Right kidney (tissue), 1 donor: ENCODE measurements at regions not wholly inside any gene's neighbourhood (a gene's known extent, or its start where the extent isn't known, plus 50 kb on each side); places are given as distances from the start of the nearest gene placed in this dataset.
A peak's percentile ranks its signal among the peaks of the same experiment; 100 is the strongest.

Experiments
- DNase-seq: peaks from one replicate; pipeline ENCODE4 v3.0.0-alpha.2; 2016

- DNase-seq = no peak
Measured at GRCh38 chr5:38207343-38207742, 51.0 kb upstream of the EGFLAM start.

GRCh38 chr5:38202741-38203140 lies 55.6 kb upstream of the EGFLAM start:
- DNase-seq = no peak

- no peak for DNase-seq
Measured at GRCh38 chr5:38200872-38201557, 57.3 kb upstream of the EGFLAM start.

- DNase-seq = no peak
Measured at GRCh38 chr5:38197118-38197517, 61.2 kb upstream of the EGFLAM start.

- peak; percentile 55 for DNase-seq
Measured at GRCh38 chr5:38193015-38193581, 65.3 kb upstream of the EGFLAM start.

- no peak for DNase-seq
Measured at GRCh38 chr5:38191693-38192092, 66.7 kb upstream of the EGFLAM start.

GRCh38 chr5:38190111-38190510 lies 68.2 kb upstream of the EGFLAM start:
- no peak for DNase-seq

GRCh38 chr5:38189081-38189504 lies 69.3 kb upstream of the EGFLAM start:
- peak; percentile 57 for DNase-seq

- no peak for DNase-seq
Measured at GRCh38 chr5:38188591-38188990, 69.8 kb upstream of the EGFLAM start.

- DNase-seq = no peak
Measured at GRCh38 chr5:38187532-38187931, 70.8 kb upstream of the EGFLAM start.

GRCh38 chr5:38184627-38185026 lies 73.7 kb upstream of the EGFLAM start:
- DNase-seq = no peak

GRCh38 chr5:38182991-38183390 lies 75.4 kb upstream of the EGFLAM start:
- no peak for DNase-seq

- no peak for DNase-seq
Measured at GRCh38 chr5:38168029-38168428, 90.3 kb upstream of the EGFLAM start.

- peak; percentile 9 for DNase-seq
Measured at GRCh38 chr5:38167562-38167996, 90.8 kb upstream of the EGFLAM start.

GRCh38 chr5:38166832-38167231 lies 91.5 kb upstream of the EGFLAM start:
- no peak for DNase-seq

GRCh38 chr5:38165435-38165834 lies 92.9 kb upstream of the EGFLAM start:
- no peak for DNase-seq

GRCh38 chr5:38164776-38165399 lies 93.5 kb upstream of the EGFLAM start:
- DNase-seq = no peak

GRCh38 chr5:38163636-38164237 lies 94.6 kb upstream of the EGFLAM start:
- no peak for DNase-seq

- DNase-seq = no peak
Measured at GRCh38 chr5:38162625-38163024, 95.7 kb upstream of the EGFLAM start.

- DNase-seq = no peak
Measured at GRCh38 chr5:38157024-38157423, 101.3 kb upstream of the EGFLAM start.

- no peak for DNase-seq
Measured at GRCh38 chr5:38154615-38155204, 103.6 kb upstream of the EGFLAM start.

- no peak for DNase-seq
Measured at GRCh38 chr5:38151878-38152277, 106.5 kb upstream of the EGFLAM start.

- DNase-seq = no peak
Measured at GRCh38 chr5:38149815-38150195, 108.6 kb upstream of the EGFLAM start.
